Pancreas (tissue), 10 donors: ENCODE measurements at regions not wholly inside any gene's neighbourhood (a gene's known extent, or its start where the extent isn't known, plus 50 kb on each side); places are given as distances from the start of the nearest gene placed in this dataset.

Experiments used
- ATAC-seq, 4 donors: fragments of 200-7000 bp; cut with Tn5 transposase; one replicate each; pipeline versions ENCODE4 v1.8.0 to v1.9.1; 2020; ENCODE audit warnings: mild to moderate bottlenecking in 4 of 4, moderate library complexity in 4 of 4
- DNase-seq, 6 donors: peaks; one replicate each; pipeline ENCODE4 v3.0.0-alpha.2; 2020
- FAIRE-seq: peaks from 2 replicates; lab custom pipeline; 2012; peaks lifted over from hg19 to GRCh38; lab: Jason Lieb, UNC
- H3K27ac ChIP-seq, 4 donors: fragments of 200-600 bp; sonication (generic); 1 replicate in 3 of 4; 2 replicates in 1 of 4; pipeline versions ENCODE4 v1.5.0 to v1.8.0; 2020
- H3K27me3 ChIP-seq, 4 donors: fragments of 200-600 bp; one replicate each; pipeline ENCODE4 v1.8.0; 2021
- H3K36me3 ChIP-seq, 3 donors: fragments of 200-600 bp; sonication (generic) in 1 of 3; one replicate each; pipeline versions ENCODE4 v1.5.0 to v1.8.0; 2020 to 2021
- H3K4me1 ChIP-seq, 3 donors: fragments of 200-600 bp; one replicate each; pipeline ENCODE4 v1.8.0; 2021
- H3K4me3 ChIP-seq, 4 donors: fragments of 200-600 bp; sonication (generic) in 2 of 4; one replicate each; pipeline versions ENCODE4 v1.5.0 to v1.8.0; 2020 to 2021
- H3K9me3 ChIP-seq, 4 donors: fragments of 200-600 bp; one replicate each; pipeline ENCODE4 v1.8.0; 2021
- whole genome bisulfite sequencing, 2 donors: extraction: QIAGEN DNeasy Blood & Tissue Kit; methylation state at CpG; one replicate each; pipeline ENCODE4 v1.1.7; 2013; 5-methylcytosine and 5-hydroxymethylcytosine counted together
- intact Hi-C, 3 donors: fragments of 100-400 bp; cut with DNase I; formaldehyde crosslinking; loops; one replicate each; pipeline versions ENCODE4 v1.11.1 to v1.14.2; 2022
- TF ChIP-seq, protein P1 (sequence below), 4 donors: fragments of 200-600 bp; sonication (generic) in 3 of 4; IDR thresholded peaks; one replicate each; pipeline versions ENCODE4 v1.5.0 to v1.8.0; 2021; ENCODE audit warnings: antibody characterized with exemption in 4 of 4
- donor health status: healthy with polysubstance abuse.
- donor health status: DM: no; HTN: no; CAD: no; lungs with moderate emphysema.
- donor health status: DM: no; HTN: no; CAD: no.
- donor health status: control.
- donor health status: control.
- donor health status: Bipolar disorder and iron deficiency.
- donor health status: DM: yes; HTN: yes; CAD: no.
- donor health status: DM: no; HTN: no; CAD: no.
- donor health status: DM: no; HTN: no; CAD: no.
- donor health status: DM: yes; HTN: yes; CAD: no.

DNA sequence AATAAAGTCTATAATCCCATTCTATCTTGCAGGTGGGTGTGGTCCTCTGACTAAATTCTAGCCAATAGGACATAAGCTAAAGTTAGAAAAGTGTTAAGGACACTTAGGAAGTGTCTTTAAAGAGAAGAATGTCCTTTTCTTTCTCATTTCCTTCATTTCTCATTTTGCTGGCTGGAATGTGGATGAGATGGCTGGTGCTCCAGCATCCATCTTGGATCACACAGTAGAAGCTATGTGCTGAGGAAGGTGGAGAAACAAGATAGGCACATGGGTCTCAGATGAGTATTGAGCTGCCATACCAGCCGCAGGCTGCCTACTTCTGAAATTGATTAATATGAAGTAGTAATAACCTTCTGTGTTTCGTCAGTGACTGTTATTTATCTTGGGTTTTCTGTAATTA lies 289.0 kb downstream of the LRFN2 start:
- TF ChIP-seq, protein P1, sequence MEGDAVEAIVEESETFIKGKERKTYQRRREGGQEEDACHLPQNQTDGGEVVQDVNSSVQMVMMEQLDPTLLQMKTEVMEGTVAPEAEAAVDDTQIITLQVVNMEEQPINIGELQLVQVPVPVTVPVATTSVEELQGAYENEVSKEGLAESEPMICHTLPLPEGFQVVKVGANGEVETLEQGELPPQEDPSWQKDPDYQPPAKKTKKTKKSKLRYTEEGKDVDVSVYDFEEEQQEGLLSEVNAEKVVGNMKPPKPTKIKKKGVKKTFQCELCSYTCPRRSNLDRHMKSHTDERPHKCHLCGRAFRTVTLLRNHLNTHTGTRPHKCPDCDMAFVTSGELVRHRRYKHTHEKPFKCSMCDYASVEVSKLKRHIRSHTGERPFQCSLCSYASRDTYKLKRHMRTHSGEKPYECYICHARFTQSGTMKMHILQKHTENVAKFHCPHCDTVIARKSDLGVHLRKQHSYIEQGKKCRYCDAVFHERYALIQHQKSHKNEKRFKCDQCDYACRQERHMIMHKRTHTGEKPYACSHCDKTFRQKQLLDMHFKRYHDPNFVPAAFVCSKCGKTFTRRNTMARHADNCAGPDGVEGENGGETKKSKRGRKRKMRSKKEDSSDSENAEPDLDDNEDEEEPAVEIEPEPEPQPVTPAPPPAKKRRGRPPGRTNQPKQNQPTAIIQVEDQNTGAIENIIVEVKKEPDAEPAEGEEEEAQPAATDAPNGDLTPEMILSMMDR (IDR thresholded peaks at IDR 0.05): no peak
- DNase-seq: no peak
- Histone ChIP-seq H3K27me3 (no peaks in the 10 kb centered on the region), H3K4me3 (no peak overlapping the region), H3K4me1 (no peaks in the 10 kb centered on the region), H3K27ac (no peak overlapping the region), H3K9me3 (no peaks in the 10 kb centered on the region), H3K36me3 (no peaks in the 10 kb centered on the region)
- FAIRE-seq: no peak
- intact Hi-C loops: no loop called here
- 94 to 95% methylated on average over 2 of the region's 2 CpGs for WGBS, 2 donors
- ATAC-seq: no peak

DNA sequence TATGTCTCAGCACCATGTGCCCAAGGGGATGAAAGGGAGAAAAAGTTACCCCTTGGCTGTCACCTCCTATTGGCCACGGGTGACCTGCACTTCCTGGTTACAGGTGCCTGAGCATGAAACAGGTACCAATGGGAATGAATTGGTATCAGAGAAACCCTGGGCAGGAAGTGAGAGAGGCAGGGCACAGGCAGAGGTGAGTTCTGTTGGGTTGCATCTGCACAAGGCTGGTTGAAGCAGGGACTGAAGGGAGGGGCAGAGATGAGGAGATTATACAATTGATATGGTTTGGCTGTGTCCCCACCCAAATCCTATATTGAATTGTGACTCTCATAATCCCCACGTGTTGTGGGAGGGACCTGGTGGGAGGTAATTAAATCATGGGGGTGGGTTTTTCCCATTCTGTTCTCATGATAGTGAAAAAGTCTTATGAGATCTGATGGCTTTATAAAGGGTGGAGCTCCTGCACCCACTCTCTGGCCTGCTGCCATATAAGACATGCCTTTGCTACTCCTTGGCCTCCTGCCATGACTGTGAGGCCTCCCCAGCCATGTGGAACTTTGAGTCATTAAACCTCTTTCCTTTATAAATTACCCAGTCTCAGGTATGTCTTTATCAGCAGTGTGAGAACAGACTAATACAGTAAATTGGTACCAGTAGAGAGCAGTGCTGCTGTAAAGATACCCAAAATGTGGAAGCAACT lies 291.8 kb downstream of the LRFN2 start:
- Histone ChIP-seq H3K4me3 (no peak overlapping the region), H3K27ac (no peak overlapping the region), H3K4me1 (no peaks in the 10 kb centered on the region), H3K27me3 (no peaks in the 10 kb centered on the region), H3K36me3 (no peaks in the 10 kb centered on the region), H3K9me3 (no peaks in the 10 kb centered on the region)
- FAIRE-seq (no peak), DNase-seq (no peak), ATAC-seq (no peak)
- 65 to 78% methylated on average over 2 of the region's 2 CpGs for WGBS, 2 donors
- TF ChIP-seq, protein P1 (IDR thresholded peaks at IDR 0.05): no peak
- intact Hi-C loops: no loop called here

DNA sequence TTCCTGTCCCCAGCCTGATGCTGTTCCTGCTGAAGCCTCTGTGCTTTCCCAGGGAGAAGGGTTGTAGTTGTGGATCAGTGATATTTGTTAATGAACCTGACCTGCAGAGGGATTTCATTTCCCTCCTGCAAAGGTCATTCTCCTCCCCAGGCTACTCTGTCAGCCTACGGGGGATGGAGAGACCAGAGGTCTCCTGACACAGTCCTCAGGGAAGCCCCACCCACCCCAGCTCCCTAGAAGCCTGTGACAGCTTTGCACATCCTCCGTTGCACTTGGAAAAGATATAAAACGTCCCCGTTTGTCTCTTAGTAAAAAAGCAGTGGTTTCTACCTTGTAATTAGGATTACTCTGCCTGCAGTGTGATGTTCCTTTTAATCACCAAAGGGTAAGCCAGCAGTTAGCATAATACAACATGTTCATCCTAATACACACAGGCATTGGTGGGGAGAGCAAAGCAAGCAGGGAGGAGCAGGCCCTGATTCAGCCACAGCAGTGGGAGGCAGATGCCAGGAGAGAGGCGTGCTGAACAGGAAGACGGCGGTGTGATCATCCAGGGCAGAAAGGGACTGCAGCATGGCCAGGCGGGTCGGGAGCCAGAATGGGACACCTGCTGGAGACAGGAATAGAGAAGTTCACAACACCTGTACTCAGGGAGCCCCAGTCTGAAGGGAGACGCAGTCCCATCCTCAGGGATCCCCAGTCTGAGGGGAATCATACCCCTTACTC lies 293.5 kb downstream of the LRFN2 start:
- intact Hi-C loops: no loop called here
- ATAC-seq: no peak

DNA sequence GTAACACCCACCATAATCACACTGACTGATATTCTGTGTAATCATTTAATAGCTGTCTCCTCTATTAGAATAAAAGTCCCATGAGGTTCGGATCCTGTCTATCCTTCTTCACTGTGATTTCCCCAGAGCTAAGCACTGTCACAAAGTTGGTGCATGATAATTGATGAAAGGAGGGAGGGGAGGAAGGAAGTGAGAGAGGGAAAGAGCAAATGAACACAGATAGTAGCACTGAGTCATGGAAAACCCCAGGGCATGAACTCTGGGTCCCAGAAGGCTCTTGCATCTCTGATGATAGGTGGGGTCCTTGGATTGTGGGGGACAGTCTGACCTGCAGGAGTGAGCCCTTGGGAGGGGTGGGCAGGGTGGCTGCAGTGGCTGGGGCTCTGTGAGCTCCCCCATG lies 294.1 kb downstream of the LRFN2 start:
- ATAC-seq: no peak
- Histone ChIP-seq H3K36me3 (no peaks in the 10 kb centered on the region), H3K27me3 (no peaks in the 10 kb centered on the region), H3K27ac (no peak overlapping the region), H3K9me3 (no peaks in the 10 kb centered on the region), H3K4me1 (no peaks in the 10 kb centered on the region), H3K4me3 (no peak overlapping the region)
- intact Hi-C loops: no loop called here
- TF ChIP-seq, protein P1 (IDR thresholded peaks at IDR 0.05): no peak
- FAIRE-seq: no peak
- WGBS, 2 donors: 71 to 76% methylated on average over 1 of the region's 1 CpG
- DNase-seq: no peak

More for the DNA sequence above, 293.5 kb downstream of the LRFN2 start:
- Histone ChIP-seq H3K27me3 (no peaks in the 10 kb centered on the region), H3K36me3 (no peaks in the 10 kb centered on the region), H3K27ac (no peak overlapping the region), H3K4me3 (no peak overlapping the region), H3K4me1 (no peaks in the 10 kb centered on the region), H3K9me3 (no peaks in the 10 kb centered on the region)
- TF ChIP-seq, protein P1 (IDR thresholded peaks at IDR 0.05): no peak
- WGBS, 2 donors: 65 to 70% methylated on average over 10 of the region's 10 CpGs
- DNase-seq (no peak), FAIRE-seq (no peak)

DNA sequence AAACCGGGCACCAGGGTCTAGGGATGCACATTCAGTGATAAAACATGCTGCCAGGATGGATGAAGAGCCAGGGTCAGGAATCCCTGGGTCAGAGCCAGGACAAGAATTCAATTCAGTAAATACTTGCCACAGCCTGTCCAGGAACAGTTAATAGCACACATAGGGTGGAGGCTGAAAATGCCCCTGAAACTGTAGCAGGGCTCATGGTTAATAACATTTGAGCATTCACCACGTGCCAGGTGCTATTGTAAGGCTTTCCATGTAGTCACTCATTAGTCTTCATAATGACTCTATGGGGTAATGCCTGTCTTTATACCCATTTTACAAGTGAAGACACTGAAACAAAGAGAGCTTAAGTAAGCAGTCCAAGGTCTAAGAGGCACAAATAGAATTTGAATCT lies 296.3 kb downstream of the LRFN2 start:
- WGBS, 2 donors: 27 to 29% methylated on average over 2 of the region's 2 CpGs
- Histone ChIP-seq H3K4me3 (no peak overlapping the region), H3K27me3 (no peaks in the 10 kb centered on the region), H3K9me3 (no peaks in the 10 kb centered on the region), H3K4me1 (no peaks in the 10 kb centered on the region), H3K27ac (no peak overlapping the region), H3K36me3 (no peaks in the 10 kb centered on the region)
- FAIRE-seq: no peak
- no peak for ATAC-seq
- no peak for DNase-seq
- TF ChIP-seq, protein P1 (IDR thresholded peaks at IDR 0.05): no peak
- intact Hi-C loops: no loop called here
